Breast epithelium (tissue), 3 donors: ENCODE measurements at regions not wholly inside any gene's neighbourhood (a gene's known extent, or its start where the extent isn't known, plus 50 kb on each side); places are given as distances from the start of the nearest gene placed in this dataset.

ENCODE experiments used
- CTCF ChIP-seq, 3 donors: fragments of 450-650 bp; IDR thresholded peaks; one replicate each; pipeline ENCODE4 v1.5.1; 2016 to 2017; ENCODE audit warnings: antibody characterized with exemption in 3 of 3, mild to moderate bottlenecking in 3 of 3, moderate library complexity in 3 of 3
- POLR2A ChIP-seq: fragments of 450-650 bp; IDR thresholded peaks from one replicate; pipeline ENCODE4 v1.6.1; 2016; ENCODE audit warnings: antibody characterized with exemption, mild to moderate bottlenecking, moderate library complexity
- POLR2AphosphoS5 ChIP-seq, 3 donors: sonication (generic); formaldehyde crosslinking; IDR thresholded peaks; one replicate each; pipeline ENCODE4 v1.6.1; 2017; ENCODE audit warnings: antibody characterized with exemption in 3 of 3

GRCh38 chr5:33330992-33331391 lies 109.8 kb upstream of the TARS1 start:
- TF ChIP-seq POLR2AphosphoS5 (IDR thresholded peaks at IDR 0.05) (no peak), CTCF (IDR thresholded peaks at IDR 0.05) (no peak), POLR2A (no peak)
